Body of pancreas (tissue), 4 donors: ENCODE measurements at regions not wholly inside any gene's neighbourhood (a gene's known extent, or its start where the extent isn't known, plus 50 kb on each side); places are given as distances from the start of the nearest gene placed in this dataset.

ENCODE experiments used
- POLR2A ChIP-seq, 3 donors: fragments of 450-650 bp; IDR thresholded peaks; one replicate each; pipeline ENCODE4 v1.6.1; 2016; ENCODE audit warnings: antibody characterized with exemption in 3 of 3, mild to moderate bottlenecking in 2 of 3
- TF ChIP-seq, protein P1 (sequence below), 7 experiments: fragments of 450-650 bp in 4 of 7; fragments of 200-600 bp in 3 of 7; sonication (generic) in 3 of 7; IDR thresholded peaks; one replicate each; pipeline ENCODE4 v1.5.1; 2016 to 2019; ENCODE audit warnings: antibody characterized with exemption in 7 of 7

DNA sequence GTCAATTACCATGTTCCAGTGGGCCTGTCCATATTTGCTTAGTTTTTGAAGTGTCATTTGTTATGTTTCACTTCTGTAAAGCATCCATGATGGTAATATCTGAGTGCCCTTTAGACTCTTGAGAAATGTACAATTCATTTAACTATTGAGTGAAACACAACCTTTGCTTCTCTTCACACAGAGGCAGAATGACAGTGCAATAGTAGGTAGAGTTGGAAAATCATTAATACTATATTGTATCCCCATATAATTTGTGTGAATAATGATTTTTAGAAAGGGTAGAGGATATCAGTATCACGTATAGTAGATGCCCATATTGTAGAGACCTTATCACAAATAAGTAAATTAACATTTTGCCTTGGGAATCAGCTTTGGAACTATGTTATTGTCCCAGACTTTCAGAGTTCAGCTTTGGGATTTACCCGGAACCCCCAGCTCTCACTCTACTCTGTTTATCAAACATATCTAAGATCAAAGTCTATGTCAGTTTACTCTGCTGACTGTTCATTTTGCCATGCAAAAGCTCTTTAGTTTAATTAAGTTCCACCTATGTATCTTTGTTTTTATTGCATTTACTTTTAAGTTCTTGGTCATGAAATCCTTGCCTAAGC, 172.7 kb upstream of the NOL4 start:
- no peak for TF ChIP-seq POLR2A (IDR thresholded peaks at IDR 0.05)
- TF ChIP-seq, protein P1, sequence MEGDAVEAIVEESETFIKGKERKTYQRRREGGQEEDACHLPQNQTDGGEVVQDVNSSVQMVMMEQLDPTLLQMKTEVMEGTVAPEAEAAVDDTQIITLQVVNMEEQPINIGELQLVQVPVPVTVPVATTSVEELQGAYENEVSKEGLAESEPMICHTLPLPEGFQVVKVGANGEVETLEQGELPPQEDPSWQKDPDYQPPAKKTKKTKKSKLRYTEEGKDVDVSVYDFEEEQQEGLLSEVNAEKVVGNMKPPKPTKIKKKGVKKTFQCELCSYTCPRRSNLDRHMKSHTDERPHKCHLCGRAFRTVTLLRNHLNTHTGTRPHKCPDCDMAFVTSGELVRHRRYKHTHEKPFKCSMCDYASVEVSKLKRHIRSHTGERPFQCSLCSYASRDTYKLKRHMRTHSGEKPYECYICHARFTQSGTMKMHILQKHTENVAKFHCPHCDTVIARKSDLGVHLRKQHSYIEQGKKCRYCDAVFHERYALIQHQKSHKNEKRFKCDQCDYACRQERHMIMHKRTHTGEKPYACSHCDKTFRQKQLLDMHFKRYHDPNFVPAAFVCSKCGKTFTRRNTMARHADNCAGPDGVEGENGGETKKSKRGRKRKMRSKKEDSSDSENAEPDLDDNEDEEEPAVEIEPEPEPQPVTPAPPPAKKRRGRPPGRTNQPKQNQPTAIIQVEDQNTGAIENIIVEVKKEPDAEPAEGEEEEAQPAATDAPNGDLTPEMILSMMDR (IDR thresholded peaks at IDR 0.05), result no peak
